CD14-positive monocyte (primary cell): ENCODE measurements at regions not wholly inside any gene's neighbourhood (a gene's known extent, or its start where the extent isn't known, plus 50 kb on each side); places are given as distances from the start of the nearest gene placed in this dataset.

ENCODE experiments used
- DNase-seq, 3 donors: peaks; one replicate each; pipeline ENCODE4 v3.0.0-alpha.2; 2011 to 2022
- H2AFZ ChIP-seq: 2 replicates; pipeline ENCODE4 v1.6.0; 2012; ENCODE audit warnings: mild to moderate bottlenecking, low read depth, low read length, inconsistent platforms; ENCODE audit not compliant: insufficient read depth, poor library complexity, severe bottlenecking
- H3K27ac ChIP-seq, 2 donors: 1 replicate in 1 of 2; 2 replicates in 1 of 2; pipeline ENCODE4 v1.5.1; 2012 to 2013; ENCODE audit warnings: low read length in 2 of 2, control low read depth in 1 of 2, inconsistent platforms in 1 of 2, low read depth in 1 of 2, mild to moderate bottlenecking in 1 of 2
- H3K27me3 ChIP-seq, 2 donors: one replicate each; pipeline versions ENCODE4 v1.6.0 to v1.6.1; 2011 to 2013; ENCODE audit warnings: low read length in 2 of 2; ENCODE audit not compliant: control insufficient read depth in 2 of 2, insufficient read depth in 2 of 2
- H3K36me3 ChIP-seq, 2 donors: replicated peaks in 1 of 2; 1 replicate in 1 of 2; 2 replicates in 1 of 2; pipeline versions ENCODE4 v1.5.1 to v1.6.1; 2012 to 2013; ENCODE audit warnings: low read length in 2 of 2, control low read depth in 1 of 2, inconsistent platforms in 1 of 2, mild to moderate bottlenecking in 1 of 2; ENCODE audit not compliant: insufficient read depth in 2 of 2, control insufficient read depth in 1 of 2
- H3K4me1 ChIP-seq, 2 donors: 1 replicate in 1 of 2; 2 replicates in 1 of 2; pipeline versions ENCODE4 v1.5.1 to v1.6.1; 2012 to 2013; ENCODE audit warnings: low read length in 2 of 2, control low read depth in 1 of 2, inconsistent platforms in 1 of 2, mild to moderate bottlenecking in 1 of 2, moderate library complexity in 1 of 2; ENCODE audit not compliant: insufficient read depth in 2 of 2, control insufficient read depth in 1 of 2
- H3K4me2 ChIP-seq: replicated peaks from 2 replicates; pipeline ENCODE3; 2012; ENCODE audit warnings: low read length, moderate library complexity, mild to moderate bottlenecking; ENCODE audit not compliant: poor library complexity, severe bottlenecking; ENCODE audit errors: extremely low read depth
- H3K4me3 ChIP-seq, 3 experiments: fragments of 200-600 bp in 1 of 3; sonication (generic) in 1 of 3; replicated peaks in 1 of 3; 1 replicate in 2 of 3; 2 replicates in 1 of 3; pipeline ENCODE4 v1.5.1; 2011 to 2013; ENCODE audit warnings: low read length in 3 of 3, mild to moderate bottlenecking in 3 of 3, control low read depth in 2 of 3, low read depth in 2 of 3, inconsistent platforms in 1 of 3, moderate library complexity in 1 of 3
- H3K79me2 ChIP-seq: 2 replicates; pipeline ENCODE4 v1.6.0; 2012; ENCODE audit warnings: mild to moderate bottlenecking, control low read depth, inconsistent platforms, low read length, moderate library complexity; ENCODE audit not compliant: insufficient read depth
- H3K9ac ChIP-seq: 2 replicates; pipeline ENCODE4 v1.6.0; 2017; ENCODE audit warnings: low read length, mild to moderate bottlenecking; ENCODE audit not compliant: insufficient read depth, poor library complexity, severe bottlenecking
- H3K9me3 ChIP-seq, 2 donors: replicated peaks in 1 of 2; 1 replicate in 1 of 2; 2 replicates in 1 of 2; pipeline versions ENCODE4 v1.5.1 to v1.6.1; 2012 to 2013; ENCODE audit warnings: low read length in 2 of 2, control low read depth in 1 of 2; ENCODE audit not compliant: control insufficient read depth in 1 of 2, insufficient read depth in 1 of 2
- H4K20me1 ChIP-seq: 2 replicates; pipeline ENCODE4 v1.6.0; 2012; ENCODE audit warnings: mild to moderate bottlenecking, low read length, control low read depth, moderate library complexity; ENCODE audit not compliant: insufficient read depth
- H3K27ac Mint-ChIP-seq, 7 donors: one replicate each; pipeline ENCODE4 v1.8.0; 2020; ENCODE audit warnings: mild to moderate bottlenecking in 7 of 7, mixed read lengths in 7 of 7, moderate library complexity in 6 of 7, inconsistent platforms in 2 of 7
- H3K27me3 Mint-ChIP-seq, 3 donors: one replicate each; pipeline ENCODE4 v1.8.0; 2021 to 2022; ENCODE audit warnings: low read depth in 3 of 3, mild to moderate bottlenecking in 3 of 3, mixed read lengths in 3 of 3, moderate library complexity in 3 of 3, inconsistent platforms in 1 of 3
- H3K36me3 Mint-ChIP-seq, 2 donors: one replicate each; pipeline ENCODE4 v1.8.0; 2020; ENCODE audit warnings: mixed read lengths in 2 of 2, inconsistent platforms in 1 of 2, mild to moderate bottlenecking in 1 of 2
- H3K4me1 Mint-ChIP-seq: one replicate; pipeline ENCODE4 v1.8.0; 2020; ENCODE audit warnings: mild to moderate bottlenecking, mixed read lengths
- H3K4me3 Mint-ChIP-seq, 2 donors: one replicate each; pipeline ENCODE4 v1.8.0; 2020; ENCODE audit warnings: mild to moderate bottlenecking in 2 of 2, mixed read lengths in 2 of 2, moderate library complexity in 1 of 2
- H3K9me3 Mint-ChIP-seq, 7 donors: one replicate each; pipeline ENCODE4 v1.8.0; 2020 to 2022; ENCODE audit warnings: mixed read lengths in 7 of 7, mild to moderate bottlenecking in 6 of 7, moderate library complexity in 6 of 7, inconsistent platforms in 2 of 7
- CTCF ChIP-seq: fragments of 200-600 bp; IDR thresholded peaks from one replicate; pipeline ENCODE4 v1.8.0; 2022; ENCODE audit warnings: antibody characterized with exemption, mild to moderate bottlenecking
- WGBS: methylation state at CpG from one replicate; pipeline ENCODE4 v1.1.5; 2013; ENCODE audit warnings: missing lambda C conversion rate; ENCODE audit not compliant: insufficient coverage; 5-methylcytosine and 5-hydroxymethylcytosine counted together
- intact Hi-C, 2 donors: fragments of 100-400 bp; cut with micrococcal nuclease; formaldehyde crosslinking; loops; one replicate each; pipeline versions ENCODE4 v1.15.0 to v1.15.1; 2023

GRCh38 chr13:30359991-30360390 lies 52.6 kb upstream of the KATNAL1 start:
- H3K9me3 Mint-ChIP-seq: no peaks in the 10 kb centered on the region
- no peaks in the 10 kb centered on the region for H4K20me1 ChIP-seq
- no peak overlapping the region for H3K27ac ChIP-seq
- no peaks in the 10 kb centered on the region for H3K36me3 Mint-ChIP-seq
- no peak overlapping the region for H3K4me3 Mint-ChIP-seq
- H3K27me3 Mint-ChIP-seq: peaks cover 0 to 1% (median 1%) of the 10 kb centered on the region in 3 donors
- H2AFZ ChIP-seq: no peak overlapping the region
- peaks cover 0 to 4% of the 10 kb centered on the region in 2 donors for H3K4me1 ChIP-seq
- 100% methylated on average over 2 of the region's 2 CpGs for WGBS
- intact Hi-C loops: no loop called here
- no peak overlapping the region for H3K9ac ChIP-seq
- no peak for DNase-seq
- peaks cover 6% of the 10 kb centered on the region for H3K4me1 Mint-ChIP-seq
- H3K27ac Mint-ChIP-seq: peak overlapping the region in 1 of 7 donors; percentile 43
- no peaks in the 10 kb centered on the region for H3K79me2 ChIP-seq
- H3K4me3 ChIP-seq: no peak overlapping the region
- no peaks in the 10 kb centered on the region for H3K27me3 ChIP-seq
- TF ChIP-seq CTCF: no peak
- H3K4me2 ChIP-seq: no peak overlapping the region
- no peaks in the 10 kb centered on the region for H3K9me3 ChIP-seq
- H3K36me3 ChIP-seq: no peaks in the 10 kb centered on the region

- Histone ChIP-seq H3K9me3 (no peaks in the 10 kb centered on the region), H3K27ac (no peak overlapping the region), H3K27me3 (no peaks in the 10 kb centered on the region), H3K36me3 (no peaks in the 10 kb centered on the region), H3K4me3 (no peak overlapping the region), H2AFZ (no peak overlapping the region), H3K4me1 (peaks cover 0 to under 1% of the 10 kb centered on the region in 2 donors), H3K79me2 (no peaks in the 10 kb centered on the region), H3K9ac (no peak overlapping the region), H4K20me1 (no peaks in the 10 kb centered on the region), H3K4me2 (no peak overlapping the region)
- 88% methylated on average over 2 of the region's 3 CpGs for WGBS
- Mint-ChIP-seq H3K4me1 (peaks cover 3% of the 10 kb centered on the region), H3K36me3 (no peaks in the 10 kb centered on the region), H3K27ac (no peak overlapping the region), H3K9me3 (no peaks in the 10 kb centered on the region), H3K4me3 (no peak overlapping the region), H3K27me3 (peaks cover 0 to 1% (median 0%) of the 10 kb centered on the region in 3 donors)
- intact Hi-C loops: no loop called here
- TF ChIP-seq CTCF: no peak
- DNase-seq: no peak
These were observed 53.2 kb upstream of the KATNAL1 start for GRCh38 chr13:30360586-30360985.
